GM21390 (cell line): ENCODE measurements at regions not wholly inside any gene's neighbourhood (a gene's known extent, or its start where the extent isn't known, plus 50 kb on each side); places are given as distances from the start of the nearest gene placed in this dataset.

Source experiments
- ATAC-seq: cut with Tn5 transposase; IDR thresholded peaks from one replicate; pipeline ENCODE4 v1.9.1; 2021; ENCODE audit not compliant: unreplicated experiment

- no peak for ATAC-seq
Measured at GRCh38 chr1:116231752-116232151, 120.6 kb downstream of the MAB21L3 start.

GRCh38 chr1:116232989-116233514 lies 121.9 kb downstream of the MAB21L3 start:
- ATAC-seq, result peak; percentile 51

GRCh38 chr1:116234429-116234828 lies 123.2 kb downstream of the MAB21L3 start:
- no peak for ATAC-seq

GRCh38 chr1:116239916-116240315 lies 128.7 kb downstream of the MAB21L3 start:
- ATAC-seq, result no peak

GRCh38 chr1:116242741-116243140 lies 130.3 kb upstream of the ATP1A1 start:
- ATAC-seq, result no peak

- no peak for ATAC-seq
Measured at GRCh38 chr1:116243333-116244054, 129.6 kb upstream of the ATP1A1 start.

GRCh38 chr1:116246174-116246573 lies 126.9 kb upstream of the ATP1A1 start:
- ATAC-seq, result no peak

GRCh38 chr1:116252271-116252670 lies 120.8 kb upstream of the ATP1A1 start:
- ATAC-seq, result no peak

- no peak for ATAC-seq
Measured at GRCh38 chr1:116252785-116253184, 120.3 kb upstream of the ATP1A1 start.

GRCh38 chr1:116253566-116254382 lies 119.3 kb upstream of the ATP1A1 start:
- no peak for ATAC-seq

- no peak for ATAC-seq
Measured at GRCh38 chr1:116254776-116255175, 118.3 kb upstream of the ATP1A1 start.

GRCh38 chr1:116255486-116256285 lies 117.4 kb upstream of the ATP1A1 start:
- ATAC-seq, result no peak

GRCh38 chr1:116256286-116256649 lies 116.8 kb upstream of the ATP1A1 start:
- no peak for ATAC-seq

- ATAC-seq, result no peak
Measured at GRCh38 chr1:116256875-116257274, 116.2 kb upstream of the ATP1A1 start.

- no peak for ATAC-seq
Measured at GRCh38 chr1:116257341-116257767, 115.7 kb upstream of the ATP1A1 start.

- no peak for ATAC-seq
Measured at GRCh38 chr1:116257836-116258235, 115.2 kb upstream of the ATP1A1 start.

GRCh38 chr1:116258668-116259419 lies 114.2 kb upstream of the ATP1A1 start:
- no peak for ATAC-seq

- no peak for ATAC-seq
Measured at GRCh38 chr1:116259663-116260062, 113.4 kb upstream of the ATP1A1 start.

GRCh38 chr1:116260115-116260514 lies 112.9 kb upstream of the ATP1A1 start:
- no peak for ATAC-seq

GRCh38 chr1:116260621-116261020 lies 112.4 kb upstream of the ATP1A1 start:
- no peak for ATAC-seq

- no peak for ATAC-seq
Measured at GRCh38 chr1:116261227-116261626, 111.8 kb upstream of the ATP1A1 start.
